ENCODE measurements at regions not wholly inside any gene's neighbourhood (a gene's known extent, or its start where the extent isn't known, plus 50 kb on each side); places are given as distances from the start of the nearest gene placed in this dataset.

- TF ChIP-seq, protein P1, sequence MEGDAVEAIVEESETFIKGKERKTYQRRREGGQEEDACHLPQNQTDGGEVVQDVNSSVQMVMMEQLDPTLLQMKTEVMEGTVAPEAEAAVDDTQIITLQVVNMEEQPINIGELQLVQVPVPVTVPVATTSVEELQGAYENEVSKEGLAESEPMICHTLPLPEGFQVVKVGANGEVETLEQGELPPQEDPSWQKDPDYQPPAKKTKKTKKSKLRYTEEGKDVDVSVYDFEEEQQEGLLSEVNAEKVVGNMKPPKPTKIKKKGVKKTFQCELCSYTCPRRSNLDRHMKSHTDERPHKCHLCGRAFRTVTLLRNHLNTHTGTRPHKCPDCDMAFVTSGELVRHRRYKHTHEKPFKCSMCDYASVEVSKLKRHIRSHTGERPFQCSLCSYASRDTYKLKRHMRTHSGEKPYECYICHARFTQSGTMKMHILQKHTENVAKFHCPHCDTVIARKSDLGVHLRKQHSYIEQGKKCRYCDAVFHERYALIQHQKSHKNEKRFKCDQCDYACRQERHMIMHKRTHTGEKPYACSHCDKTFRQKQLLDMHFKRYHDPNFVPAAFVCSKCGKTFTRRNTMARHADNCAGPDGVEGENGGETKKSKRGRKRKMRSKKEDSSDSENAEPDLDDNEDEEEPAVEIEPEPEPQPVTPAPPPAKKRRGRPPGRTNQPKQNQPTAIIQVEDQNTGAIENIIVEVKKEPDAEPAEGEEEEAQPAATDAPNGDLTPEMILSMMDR (conservative IDR thresholded peaks at IDR 0.05; ENCODE audit: low read length): no peak
- TF ChIP-seq EZH2phosphoT487 (IDR thresholded peaks at IDR 0.05; ENCODE audit: borderline replicate concordance): no peak
Observed at GRCh38 chr12:88342251-88342806, 200.2 kb downstream of the TMTC3 start.
